ENCODE measurements at regions not wholly inside any gene's neighbourhood (a gene's known extent, or its start where the extent isn't known, plus 50 kb on each side); places are given as distances from the start of the nearest gene placed in this dataset.

DNA sequence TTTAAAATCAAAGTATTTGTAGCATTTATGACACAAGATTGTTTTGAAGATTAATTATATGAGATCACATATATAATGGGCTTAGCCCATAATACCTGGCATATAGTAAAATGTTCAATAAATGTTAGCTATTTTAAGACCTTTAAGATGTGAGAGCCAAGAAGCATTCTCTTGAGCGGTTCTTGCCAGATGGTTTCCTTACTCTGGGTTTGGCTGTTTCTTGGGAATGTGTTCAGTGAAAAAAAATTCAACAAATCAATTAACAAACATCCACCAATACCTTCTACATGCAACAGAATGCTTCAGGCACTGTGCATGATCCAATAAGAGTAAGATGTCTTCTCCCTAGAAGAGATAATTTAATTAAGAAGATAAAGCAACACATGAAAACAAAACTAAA is 230.4 kb downstream of the CMPK2 start:
- Mint-ChIP-seq H3K4me1 (ENCODE audit: low read depth, unreplicated experiment) (no peaks in the 10 kb centered on the region), H3K9me3 (ENCODE audit: unreplicated experiment) (no peaks in the 10 kb centered on the region), H3K27ac (ENCODE audit: unreplicated experiment) (no peak overlapping the region), H3K4me3 (ENCODE audit: unreplicated experiment) (no peak overlapping the region), H3K36me3 (ENCODE audit: low read depth, unreplicated experiment) (no peaks in the 10 kb centered on the region), H3K27me3 (ENCODE audit: low read depth, unreplicated experiment) (no peaks in the 10 kb centered on the region)
- H3K4me1 ChIP-seq (ENCODE audit: insufficient read depth, low read length), result no peaks in the 10 kb centered on the region
- no peaks in the 10 kb centered on the region for H3K79me2 ChIP-seq (ENCODE audit: insufficient read depth, low read length)
- TF ChIP-seq, protein P1, sequence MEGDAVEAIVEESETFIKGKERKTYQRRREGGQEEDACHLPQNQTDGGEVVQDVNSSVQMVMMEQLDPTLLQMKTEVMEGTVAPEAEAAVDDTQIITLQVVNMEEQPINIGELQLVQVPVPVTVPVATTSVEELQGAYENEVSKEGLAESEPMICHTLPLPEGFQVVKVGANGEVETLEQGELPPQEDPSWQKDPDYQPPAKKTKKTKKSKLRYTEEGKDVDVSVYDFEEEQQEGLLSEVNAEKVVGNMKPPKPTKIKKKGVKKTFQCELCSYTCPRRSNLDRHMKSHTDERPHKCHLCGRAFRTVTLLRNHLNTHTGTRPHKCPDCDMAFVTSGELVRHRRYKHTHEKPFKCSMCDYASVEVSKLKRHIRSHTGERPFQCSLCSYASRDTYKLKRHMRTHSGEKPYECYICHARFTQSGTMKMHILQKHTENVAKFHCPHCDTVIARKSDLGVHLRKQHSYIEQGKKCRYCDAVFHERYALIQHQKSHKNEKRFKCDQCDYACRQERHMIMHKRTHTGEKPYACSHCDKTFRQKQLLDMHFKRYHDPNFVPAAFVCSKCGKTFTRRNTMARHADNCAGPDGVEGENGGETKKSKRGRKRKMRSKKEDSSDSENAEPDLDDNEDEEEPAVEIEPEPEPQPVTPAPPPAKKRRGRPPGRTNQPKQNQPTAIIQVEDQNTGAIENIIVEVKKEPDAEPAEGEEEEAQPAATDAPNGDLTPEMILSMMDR (IDR thresholded peaks at IDR 0.05; ENCODE audit: insufficient read depth, low read depth, low read length), result no peak
- no peak for TF ChIP-seq EZH2 (IDR thresholded peaks at IDR 0.05; ENCODE audit: insufficient read depth, low read length)
- H3K27me3 ChIP-seq (ENCODE audit: insufficient read depth, low read length), result no peaks in the 10 kb centered on the region
- no peak overlapping the region for H3K4me2 ChIP-seq (ENCODE audit: low read length)
- no peak overlapping the region for H3K27ac ChIP-seq (ENCODE audit: low read depth, low read length)
- no peak for FAIRE-seq
- no peak overlapping the region for H2AFZ ChIP-seq (ENCODE audit: low read depth, low read length)
- no peaks in the 10 kb centered on the region for H3K9me3 ChIP-seq (ENCODE audit: insufficient read depth, low read depth, low read length)
- no peaks in the 10 kb centered on the region for H3K36me3 ChIP-seq (ENCODE audit: insufficient read depth, low read length)
- H4K20me1 ChIP-seq (ENCODE audit: insufficient read depth, low read length), result no peaks in the 10 kb centered on the region
- no peak for DNase-seq (ENCODE audit: low read depth)
- H3K9ac ChIP-seq (ENCODE audit: low read length), result no peak overlapping the region
- no peak overlapping the region for H3K4me3 ChIP-seq (ENCODE audit: insufficient read depth, low read depth, low read length)

DNA sequence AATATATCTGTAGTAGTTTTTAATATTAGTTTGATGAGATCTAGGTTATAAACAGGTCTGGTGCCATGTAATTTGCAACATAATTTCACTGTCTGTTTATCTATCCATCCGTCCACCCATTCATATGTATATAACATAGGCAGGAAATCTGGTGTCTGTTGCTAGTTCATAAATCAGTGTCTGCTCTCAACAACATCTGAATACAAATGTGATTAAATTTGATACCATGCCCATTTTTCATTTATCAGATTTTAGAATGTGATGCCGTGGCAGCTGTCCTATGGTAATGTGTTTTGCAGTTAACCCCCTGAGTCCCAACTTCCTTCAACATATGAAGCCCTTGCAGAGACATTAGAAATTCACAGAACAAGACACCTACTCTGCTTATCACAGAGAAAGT is 228.4 kb downstream of the CMPK2 start:
- FAIRE-seq, result no peak
- H3K27me3 Mint-ChIP-seq (ENCODE audit: low read depth, unreplicated experiment), result no peaks in the 10 kb centered on the region
- H3K36me3 Mint-ChIP-seq (ENCODE audit: low read depth, unreplicated experiment), result no peaks in the 10 kb centered on the region

DNA sequence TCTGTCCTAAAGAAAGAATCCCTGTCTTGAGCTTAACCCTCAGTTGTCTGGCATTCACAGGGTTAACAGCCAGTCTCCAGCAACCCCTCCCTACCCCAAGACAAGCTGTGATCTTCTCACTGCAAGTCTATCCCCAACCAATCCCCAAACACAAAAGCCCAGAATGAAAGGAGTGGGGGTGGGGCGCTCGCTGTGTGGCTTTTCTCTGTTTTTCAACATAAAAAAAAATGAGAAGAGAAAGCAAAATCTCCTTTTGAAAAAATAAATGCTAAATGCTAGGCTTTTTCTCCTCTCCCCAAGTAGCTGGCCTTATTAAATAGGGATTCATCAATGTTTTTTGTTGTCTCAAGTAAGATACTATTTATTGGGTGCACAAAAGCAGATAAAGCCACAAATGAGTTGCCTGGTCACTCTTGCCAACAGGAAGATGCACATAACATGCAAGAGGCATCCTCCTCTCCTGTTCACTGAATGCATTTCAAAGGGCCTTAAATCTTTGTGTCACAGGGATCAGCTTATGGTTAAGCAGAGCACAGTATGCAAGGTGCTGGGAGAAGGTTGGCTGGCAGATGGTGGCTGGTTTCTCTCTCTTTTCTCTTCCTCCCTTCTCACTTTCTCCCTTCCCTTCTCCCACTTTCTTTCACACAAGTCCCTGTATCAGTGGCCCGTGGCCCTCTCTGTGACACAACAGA is 225.6 kb downstream of the CMPK2 start:
- no peaks in the 10 kb centered on the region for H3K27me3 Mint-ChIP-seq (ENCODE audit: low read depth, unreplicated experiment)
- H3K27ac Mint-ChIP-seq (ENCODE audit: unreplicated experiment), result no peak overlapping the region
- no peaks in the 10 kb centered on the region for H3K36me3 ChIP-seq (ENCODE audit: insufficient read depth, low read length)
- no peaks in the 10 kb centered on the region for H3K4me1 ChIP-seq (ENCODE audit: insufficient read depth, low read length)
- H3K4me2 ChIP-seq (ENCODE audit: low read length), result no peak overlapping the region
- H4K20me1 ChIP-seq (ENCODE audit: insufficient read depth, low read length), result no peaks in the 10 kb centered on the region
- no peaks in the 10 kb centered on the region for H3K4me1 Mint-ChIP-seq (ENCODE audit: low read depth, unreplicated experiment)
- H3K9ac ChIP-seq (ENCODE audit: low read length), result no peak overlapping the region
- no peak for FAIRE-seq
- no peak for TF ChIP-seq EZH2 (IDR thresholded peaks at IDR 0.05; ENCODE audit: insufficient read depth, low read length)
- TF ChIP-seq, protein P1 (IDR thresholded peaks at IDR 0.05; ENCODE audit: insufficient read depth, low read depth, low read length), result no peak
- no peaks in the 10 kb centered on the region for H3K9me3 Mint-ChIP-seq (ENCODE audit: unreplicated experiment)
- no peaks in the 10 kb centered on the region for H3K27me3 ChIP-seq (ENCODE audit: insufficient read depth, low read length)
- H2AFZ ChIP-seq (ENCODE audit: low read depth, low read length), result no peak overlapping the region
- no peak overlapping the region for H3K4me3 Mint-ChIP-seq (ENCODE audit: unreplicated experiment)
- H3K27ac ChIP-seq (ENCODE audit: low read depth, low read length), result no peak overlapping the region
- H3K36me3 Mint-ChIP-seq (ENCODE audit: low read depth, unreplicated experiment), result no peaks in the 10 kb centered on the region
- H3K4me3 ChIP-seq (ENCODE audit: insufficient read depth, low read depth, low read length), result no peak overlapping the region
- no peaks in the 10 kb centered on the region for H3K79me2 ChIP-seq (ENCODE audit: insufficient read depth, low read length)
- no peak for DNase-seq (ENCODE audit: low read depth)
- no peaks in the 10 kb centered on the region for H3K9me3 ChIP-seq (ENCODE audit: insufficient read depth, low read depth, low read length)

More for the DNA sequence above, 228.4 kb downstream of the CMPK2 start:
- Mint-ChIP-seq H3K27ac (ENCODE audit: unreplicated experiment) (no peak overlapping the region), H3K9me3 (ENCODE audit: unreplicated experiment) (no peaks in the 10 kb centered on the region), H3K4me1 (ENCODE audit: low read depth, unreplicated experiment) (no peaks in the 10 kb centered on the region), H3K4me3 (ENCODE audit: unreplicated experiment) (no peak overlapping the region)
- Histone ChIP-seq H3K27ac (ENCODE audit: low read depth, low read length) (no peak overlapping the region), H3K9ac (ENCODE audit: low read length) (no peak overlapping the region), H3K4me1 (ENCODE audit: insufficient read depth, low read length) (no peaks in the 10 kb centered on the region), H4K20me1 (ENCODE audit: insufficient read depth, low read length) (no peaks in the 10 kb centered on the region), H3K4me3 (ENCODE audit: insufficient read depth, low read depth, low read length) (no peak overlapping the region), H3K27me3 (ENCODE audit: insufficient read depth, low read length) (no peaks in the 10 kb centered on the region), H2AFZ (ENCODE audit: low read depth, low read length) (no peak overlapping the region), H3K36me3 (ENCODE audit: insufficient read depth, low read length) (no peaks in the 10 kb centered on the region), H3K4me2 (ENCODE audit: low read length) (no peak overlapping the region), H3K79me2 (ENCODE audit: insufficient read depth, low read length) (no peaks in the 10 kb centered on the region), H3K9me3 (ENCODE audit: insufficient read depth, low read depth, low read length) (no peaks in the 10 kb centered on the region)
- no peak for DNase-seq (ENCODE audit: low read depth)
- TF ChIP-seq, protein P1 (IDR thresholded peaks at IDR 0.05; ENCODE audit: insufficient read depth, low read depth, low read length), result no peak
- no peak for TF ChIP-seq EZH2 (IDR thresholded peaks at IDR 0.05; ENCODE audit: insufficient read depth, low read length)
